GM18867 (cell line): ENCODE measurements at regions not wholly inside any gene's neighbourhood (a gene's known extent, or its start where the extent isn't known, plus 50 kb on each side); places are given as distances from the start of the nearest gene placed in this dataset.
"Not testable (repeated sequence)": the region's sequence is repeated elsewhere in the genome, so short reads cannot be mapped to it uniquely, and the experiment has no call there.

ENCODE experiments used
- ATAC-seq: cut with Tn5 transposase; IDR thresholded peaks from one replicate; pipeline ENCODE4 v1.9.1; 2021; ENCODE audit warnings: mild to moderate bottlenecking, moderate library complexity; ENCODE audit not compliant: unreplicated experiment

GRCh38 chr6:86872810-86873209 is 64.5 kb upstream of the HTR1E start:
- not testable (repeated sequence) for ATAC-seq

- no peak for ATAC-seq
Measured at GRCh38 chr6:86871681-86872080, 65.6 kb upstream of the HTR1E start.

GRCh38 chr6:86869500-86869899 is 67.8 kb upstream of the HTR1E start:
- no peak for ATAC-seq

- ATAC-seq, result no peak
Measured at GRCh38 chr6:86859513-86859912, 77.8 kb upstream of the HTR1E start.

- ATAC-seq, result no peak
Measured at GRCh38 chr6:86858970-86859369, 78.4 kb upstream of the HTR1E start.

- no peak for ATAC-seq
Measured at GRCh38 chr6:86857783-86858182, 79.5 kb upstream of the HTR1E start.

GRCh38 chr6:86856937-86857563 is 80.3 kb upstream of the HTR1E start:
- peak; percentile 68 for ATAC-seq

- no peak for ATAC-seq
Measured at GRCh38 chr6:86856379-86856778, 80.9 kb upstream of the HTR1E start.

GRCh38 chr6:86848986-86849385 is 88.3 kb upstream of the HTR1E start:
- no peak for ATAC-seq

- ATAC-seq, result no peak
Measured at GRCh38 chr6:86832686-86833085, 104.6 kb upstream of the HTR1E start.

GRCh38 chr6:86825436-86825835 is 111.9 kb upstream of the HTR1E start:
- ATAC-seq, result no peak

- no peak for ATAC-seq
Measured at GRCh38 chr6:86822747-86823146, 114.6 kb upstream of the HTR1E start.

GRCh38 chr6:86820750-86821149 is 116.6 kb upstream of the HTR1E start:
- peak; percentile 60 for ATAC-seq

GRCh38 chr6:86793649-86794048 is 143.7 kb upstream of the HTR1E start:
- ATAC-seq, result no peak

GRCh38 chr6:86791476-86791875 is 145.9 kb upstream of the HTR1E start:
- ATAC-seq, result no peak

GRCh38 chr6:86789779-86790411 is 147.4 kb upstream of the HTR1E start:
- no peak for ATAC-seq

- ATAC-seq, result no peak
Measured at GRCh38 chr6:86782328-86782727, 155.0 kb upstream of the HTR1E start.

GRCh38 chr6:86780923-86781322 is 156.4 kb upstream of the HTR1E start:
- ATAC-seq, result no peak

GRCh38 chr6:86775893-86776292 is 161.4 kb upstream of the HTR1E start:
- ATAC-seq, result no peak

- ATAC-seq, result no peak
Measured at GRCh38 chr6:86765211-86765610, 172.1 kb upstream of the HTR1E start.

GRCh38 chr6:86759953-86760352 is 177.4 kb upstream of the HTR1E start:
- not testable (repeated sequence) for ATAC-seq

GRCh38 chr6:86756640-86757229 is 180.6 kb upstream of the HTR1E start:
- ATAC-seq, result no peak
